HL-60/S4 treated with retinoic acid at 250 ng/mL for 4 days and 3 days (cell line): ENCODE measurements at regions not wholly inside any gene's neighbourhood (a gene's known extent, or its start where the extent isn't known, plus 50 kb on each side); places are given as distances from the start of the nearest gene placed in this dataset.
"Not testable (repeated sequence)": the region's sequence is repeated elsewhere in the genome, so short reads cannot be mapped to it uniquely, and the experiment has no call there.

ENCODE experiments used
- in situ Hi-C: fragments of 300-500 bp; cut with MboI; formaldehyde crosslinking; loops from 2 replicates; pipeline ENCODE4 v1.7.0; 2022; ENCODE audit warnings: low sequenced_read_pairs

DNA sequence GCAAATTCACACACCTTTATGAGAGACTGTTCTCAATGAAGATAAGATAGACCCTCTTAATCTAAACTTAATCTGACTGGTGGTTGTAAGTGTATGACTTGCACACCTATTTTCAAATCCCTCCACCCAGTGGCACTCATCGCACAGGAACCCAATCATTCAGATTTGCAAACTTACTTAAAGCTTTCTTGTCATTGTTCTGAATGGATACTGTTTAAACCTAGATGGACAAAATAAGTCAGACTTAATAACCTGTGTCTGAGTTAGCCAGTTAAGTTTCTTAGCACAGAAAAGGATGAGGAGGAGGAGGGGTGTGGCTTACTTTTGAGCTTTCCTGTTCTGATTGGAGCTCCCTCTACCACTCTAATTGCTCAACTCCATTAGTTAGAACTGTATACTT lies 252.4 kb upstream of the CCNH start:
- in situ Hi-C loops = no loop called here

GRCh38 chr5:87661784-87662566 lies 249.2 kb upstream of the CCNH start:
- in situ Hi-C loops = no loop called here

GRCh38 chr5:87653242-87653641 lies 240.5 kb upstream of the CCNH start:
- in situ Hi-C loops = no loop called here

DNA sequence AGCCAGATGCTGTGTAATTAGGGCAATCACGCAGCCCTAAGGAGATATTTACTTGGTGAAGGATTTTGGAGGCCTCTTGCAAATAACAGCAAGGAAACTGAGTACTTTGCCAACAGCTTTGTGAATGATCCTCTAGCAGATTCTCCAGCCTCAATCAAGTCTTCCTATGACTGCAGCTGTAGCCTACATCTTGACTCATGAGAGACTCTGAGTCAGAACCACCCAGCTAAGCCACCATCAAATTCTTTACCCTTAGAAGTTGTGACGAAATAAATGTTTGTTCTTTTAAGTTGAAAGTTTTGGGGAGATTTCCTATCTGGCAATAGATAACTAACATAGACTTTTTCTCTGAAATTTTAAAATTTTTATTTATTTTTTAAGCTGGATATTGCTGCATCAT lies 237.6 kb upstream of the CCNH start:
- in situ Hi-C loops = no loop called here

DNA sequence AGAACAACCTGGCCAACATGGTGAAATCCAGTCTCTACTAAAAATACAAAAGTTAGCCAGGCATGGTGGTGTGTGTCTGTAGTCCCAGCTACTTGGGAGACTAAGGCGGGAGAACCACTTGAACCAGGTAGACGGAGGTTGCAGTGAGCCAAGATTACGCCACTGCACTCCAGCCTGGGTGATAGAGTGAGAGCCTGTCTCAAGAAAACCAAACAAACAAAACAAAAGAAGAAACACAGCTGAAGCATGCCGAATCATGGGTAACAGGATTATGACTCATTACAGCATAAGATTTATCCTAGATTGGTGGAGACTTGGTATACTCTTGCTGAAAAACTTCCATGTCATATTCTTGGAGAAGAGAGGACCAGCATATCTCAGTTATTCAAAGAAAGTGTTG lies 236.7 kb upstream of the CCNH start:
- in situ Hi-C loops = no loop called here

- in situ Hi-C loops = no loop called here
These were observed 232.5 kb upstream of the CCNH start for GRCh38 chr5:87645224-87645623.

DNA sequence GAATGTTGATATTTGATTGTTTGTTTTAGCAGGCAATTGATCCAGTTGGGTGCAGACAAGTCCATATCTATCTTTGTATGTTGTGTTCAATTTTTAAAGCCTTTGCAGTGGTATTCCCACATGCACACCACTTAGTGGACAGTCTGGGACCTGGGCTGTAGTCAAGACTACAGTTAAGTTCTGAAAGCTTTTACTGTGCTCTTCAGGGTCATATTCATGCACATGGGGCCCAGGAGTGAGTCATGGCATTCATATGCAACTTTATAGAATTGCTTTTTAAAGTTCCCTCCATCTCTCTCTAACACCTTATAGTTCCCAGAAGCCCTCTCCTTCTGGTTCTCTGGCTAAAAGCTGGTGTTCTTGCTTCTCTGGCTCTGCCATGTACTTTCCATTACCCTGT lies 228.2 kb upstream of the CCNH start:
- in situ Hi-C loops = no loop called here

GRCh38 chr5:87627363-87627762 lies 214.6 kb upstream of the CCNH start:
- in situ Hi-C loops = no loop called here

- in situ Hi-C loops = no loop called here
These were observed 195.7 kb upstream of the CCNH start for GRCh38 chr5:87608385-87608784.

DNA sequence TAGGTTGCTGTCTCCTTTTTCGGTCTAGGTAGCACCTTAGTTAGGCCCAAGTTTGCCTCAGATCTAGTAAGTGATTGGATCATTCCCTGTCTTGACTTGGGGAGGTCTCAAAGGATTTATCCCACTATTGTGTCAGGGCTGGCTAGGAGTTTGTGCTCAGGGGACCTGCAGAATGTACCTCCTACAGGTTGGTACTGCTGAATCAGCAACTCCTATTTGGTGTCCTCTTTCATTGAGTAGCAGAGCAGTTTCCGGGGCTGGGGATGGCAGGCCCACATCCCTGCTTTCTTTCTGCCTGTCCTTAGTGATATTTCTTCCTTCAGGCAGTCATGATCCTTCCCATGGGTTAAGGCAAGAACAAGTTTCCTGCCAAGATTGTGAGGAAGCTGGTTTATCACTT lies 192.9 kb upstream of the CCNH start:
- in situ Hi-C loops = no loop called here

DNA sequence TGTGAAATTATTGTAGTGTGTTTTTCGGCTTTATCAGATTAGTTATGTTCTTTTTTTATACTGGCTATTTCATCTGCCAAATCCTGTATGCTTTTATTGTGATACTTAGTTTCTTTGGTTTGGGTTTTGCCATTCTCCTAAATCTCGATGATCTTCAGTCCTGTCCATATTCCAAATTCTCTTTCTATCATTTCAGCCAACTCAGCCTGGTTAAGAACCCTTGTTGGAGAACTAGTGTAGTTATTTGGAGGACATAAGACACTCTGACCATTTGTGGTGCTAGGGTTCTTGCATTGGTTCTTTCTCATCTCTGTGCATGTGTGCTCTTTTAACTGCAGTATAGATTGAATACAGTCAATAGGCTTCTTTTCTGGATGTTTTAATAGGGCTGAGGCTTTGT lies 187.0 kb upstream of the CCNH start:
- in situ Hi-C loops = no loop called here

GRCh38 chr5:87598460-87598859 lies 185.7 kb upstream of the CCNH start:
- in situ Hi-C loops = no loop called here

DNA sequence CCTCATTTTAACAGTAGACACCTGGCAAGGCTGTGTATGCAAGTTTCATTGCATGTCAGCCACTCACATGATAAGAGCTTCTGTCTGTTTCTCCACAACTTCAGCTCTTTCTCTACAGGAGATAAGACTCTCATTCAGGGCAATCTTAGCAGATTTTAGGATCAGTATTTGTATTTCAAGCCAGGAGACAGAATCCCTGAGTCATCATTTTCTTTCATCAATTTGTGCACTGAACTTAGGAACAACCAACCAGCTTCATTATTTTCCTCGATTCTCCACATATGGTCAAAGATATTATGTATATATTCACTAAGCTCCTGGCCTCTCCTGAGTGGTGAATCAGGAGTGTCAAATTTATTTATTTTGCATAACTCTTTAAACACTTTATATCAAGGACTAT lies 181.8 kb upstream of the CCNH start:
- in situ Hi-C loops = no loop called here

- in situ Hi-C loops = no loop called here
These were observed 176.9 kb upstream of the CCNH start for GRCh38 chr5:87589587-87589986.

DNA sequence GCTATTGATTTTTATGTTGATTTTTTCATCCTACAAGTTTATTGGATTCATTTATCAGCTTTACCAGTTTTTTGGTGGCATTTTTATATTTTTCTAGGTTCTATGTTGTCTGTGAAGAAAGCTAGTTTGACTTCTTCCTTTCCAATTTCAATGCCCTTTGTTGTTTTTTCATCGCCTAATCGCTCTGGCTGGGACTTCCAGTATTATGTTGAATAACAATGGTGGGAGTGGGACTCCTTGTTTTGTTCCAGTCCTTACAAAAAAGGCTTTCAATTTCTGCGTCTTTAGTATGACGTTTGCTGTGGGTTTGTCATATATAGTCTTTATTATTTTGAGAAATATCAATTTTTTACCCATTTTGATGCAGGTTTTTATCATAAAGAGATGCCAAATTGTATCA lies 175.6 kb upstream of the CCNH start:
- in situ Hi-C loops = no loop called here

GRCh38 chr5:87583704-87584103 lies 171.0 kb upstream of the CCNH start:
- in situ Hi-C loops = not testable (repeated sequence)

- in situ Hi-C loops = no loop called here
These were observed 169.4 kb upstream of the CCNH start for GRCh38 chr5:87582149-87582548.

- in situ Hi-C loops = no loop called here
These were observed 168.9 kb upstream of the CCNH start for GRCh38 chr5:87581661-87582060.

GRCh38 chr5:87579678-87580077 lies 166.9 kb upstream of the CCNH start:
- in situ Hi-C loops = no loop called here

DNA sequence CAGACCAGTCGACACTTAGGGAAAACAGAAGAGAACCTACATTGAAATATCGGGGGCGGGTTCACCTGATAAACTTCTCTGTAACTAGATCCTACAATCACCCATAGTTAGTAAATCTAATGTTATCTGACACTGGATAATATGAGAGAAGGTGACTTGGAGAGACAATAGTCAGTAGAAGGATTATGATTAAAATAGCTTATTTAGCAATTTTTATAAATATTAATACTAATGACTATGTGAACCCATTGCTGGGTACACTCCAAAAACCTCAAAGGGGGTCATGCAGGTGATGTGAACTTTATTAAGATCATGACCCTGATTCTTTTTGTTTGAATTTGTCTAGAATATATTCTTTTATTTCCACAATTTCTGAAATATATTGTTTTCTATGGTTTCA lies 164.1 kb upstream of the CCNH start:
- in situ Hi-C loops = no loop called here

DNA sequence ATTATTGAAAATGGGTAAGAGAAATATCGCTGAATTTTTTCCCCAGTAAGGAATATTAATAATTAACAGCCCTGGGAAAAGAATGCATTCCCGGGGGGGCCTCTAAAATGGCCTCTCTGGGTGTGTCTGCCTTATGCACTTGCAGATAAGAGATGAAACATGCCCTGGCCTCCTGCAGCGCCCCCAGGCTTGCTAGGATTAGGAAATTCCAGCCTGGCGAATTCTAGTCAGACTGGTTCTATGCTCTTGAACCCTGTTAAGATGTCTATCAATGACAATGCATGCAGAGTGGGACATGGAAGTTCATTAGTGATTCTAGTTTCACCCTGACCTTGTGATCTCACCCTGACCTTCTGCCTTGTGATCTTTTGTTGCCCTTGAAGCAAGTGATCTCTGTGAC lies 163.6 kb upstream of the CCNH start:
- in situ Hi-C loops = not testable (repeated sequence)

GRCh38 chr5:87574106-87574505 lies 161.4 kb upstream of the CCNH start:
- in situ Hi-C loops = no loop called here

GRCh38 chr5:87572611-87573010 lies 159.9 kb upstream of the CCNH start:
- in situ Hi-C loops = no loop called here
